GM21825 (cell line): ENCODE measurements at regions not wholly inside any gene's neighbourhood (a gene's known extent, or its start where the extent isn't known, plus 50 kb on each side); places are given as distances from the start of the nearest gene placed in this dataset.
"Not testable (repeated sequence)": the region's sequence is repeated elsewhere in the genome, so short reads cannot be mapped to it uniquely, and the experiment has no call there.

ENCODE experiments used
- ATAC-seq: cut with Tn5 transposase; IDR thresholded peaks from one replicate; pipeline ENCODE4 v1.9.1; 2021; ENCODE audit warnings: mild to moderate bottlenecking, moderate library complexity; ENCODE audit not compliant: unreplicated experiment

DNA sequence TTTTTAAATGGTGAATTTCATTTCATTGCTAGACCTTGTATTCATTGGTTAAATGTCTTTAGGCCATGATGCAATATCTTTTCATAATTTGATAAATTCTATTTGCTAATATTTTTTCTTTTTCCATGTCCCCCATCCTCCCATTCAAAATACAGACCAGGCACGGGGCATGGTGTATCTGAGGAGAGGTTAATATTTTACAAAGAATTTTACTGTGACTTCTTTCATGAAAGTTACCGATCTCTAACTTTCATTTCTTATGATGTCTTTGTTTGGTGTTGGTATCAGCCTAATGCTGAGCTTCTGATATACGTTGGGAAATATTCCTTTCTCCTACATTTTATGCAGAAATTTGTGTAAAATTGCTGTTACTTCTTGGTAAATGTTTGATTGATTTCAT, 216.7 kb upstream of the IGFBP3 start:
- ATAC-seq: no peak

DNA sequence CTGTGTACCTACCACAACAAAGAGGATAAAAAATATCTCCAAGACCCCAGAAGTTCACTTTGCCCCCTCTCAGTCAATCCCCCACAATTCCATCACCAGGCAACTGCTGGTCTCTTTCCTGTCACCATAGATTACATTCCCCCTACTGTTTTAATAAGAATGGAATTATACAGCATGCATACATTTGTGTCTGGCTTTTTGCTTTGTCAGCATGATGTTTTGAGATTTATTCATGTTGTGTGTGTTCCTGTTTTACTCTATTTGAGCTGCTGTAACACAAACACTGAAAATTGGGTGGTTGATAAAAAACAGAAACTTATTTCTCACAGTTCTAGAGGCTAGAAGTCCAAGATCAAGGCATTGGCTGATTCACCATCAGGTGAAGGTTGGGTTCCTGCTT, 214.5 kb upstream of the IGFBP3 start:
- no peak for ATAC-seq

GRCh38 chr7:46134795-46135194, 213.7 kb upstream of the IGFBP3 start:
- no peak for ATAC-seq

- ATAC-seq: no peak
Measured at GRCh38 chr7:46134385-46134784, 213.3 kb upstream of the IGFBP3 start.

DNA sequence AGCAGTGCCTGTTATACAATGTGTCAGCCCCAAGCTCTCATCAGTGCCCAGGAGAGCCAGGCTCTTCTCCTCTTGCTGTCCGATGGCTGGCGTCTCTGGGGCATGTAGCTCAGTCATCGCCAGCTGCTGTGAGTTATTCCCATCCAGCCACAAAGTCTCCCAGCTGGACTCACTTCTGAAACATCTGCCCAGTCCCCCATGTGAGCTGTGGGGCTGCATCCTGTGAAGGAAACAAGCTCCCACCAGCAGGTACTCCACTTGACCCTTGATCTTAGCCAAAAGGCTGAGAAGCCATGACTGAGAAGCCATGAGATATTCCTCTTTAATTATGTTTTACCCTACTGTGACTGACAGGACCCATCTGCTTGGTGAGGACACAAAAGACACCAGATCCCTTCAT, 212.7 kb upstream of the IGFBP3 start:
- no peak for ATAC-seq

GRCh38 chr7:46133072-46133471, 212.0 kb upstream of the IGFBP3 start:
- no peak for ATAC-seq

GRCh38 chr7:46131916-46132795, 211.1 kb upstream of the IGFBP3 start:
- ATAC-seq: no peak

DNA sequence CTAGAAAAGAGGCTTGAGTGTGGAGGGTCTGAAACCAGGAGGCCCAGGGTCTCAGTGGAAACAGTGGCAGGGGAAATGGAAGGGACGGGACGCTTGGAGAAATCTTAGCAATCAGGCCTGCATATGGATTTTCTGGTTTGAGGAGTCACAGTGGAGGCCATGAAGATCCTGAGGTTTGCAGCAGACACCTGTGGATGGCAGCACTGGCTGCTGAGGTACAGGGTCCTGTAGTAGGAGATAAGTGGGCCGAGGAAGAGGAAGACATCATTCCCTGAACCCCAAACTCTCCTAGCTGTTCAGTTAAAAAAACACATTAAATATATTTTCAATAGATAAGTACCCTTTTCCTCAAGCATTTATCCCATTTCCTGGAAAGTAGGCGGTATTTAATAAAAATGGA, 208.8 kb upstream of the IGFBP3 start:
- no peak for ATAC-seq

GRCh38 chr7:46127814-46128213, 206.7 kb upstream of the IGFBP3 start:
- ATAC-seq: no peak

GRCh38 chr7:46126675-46127300, 205.7 kb upstream of the IGFBP3 start:
- ATAC-seq: no peak

DNA sequence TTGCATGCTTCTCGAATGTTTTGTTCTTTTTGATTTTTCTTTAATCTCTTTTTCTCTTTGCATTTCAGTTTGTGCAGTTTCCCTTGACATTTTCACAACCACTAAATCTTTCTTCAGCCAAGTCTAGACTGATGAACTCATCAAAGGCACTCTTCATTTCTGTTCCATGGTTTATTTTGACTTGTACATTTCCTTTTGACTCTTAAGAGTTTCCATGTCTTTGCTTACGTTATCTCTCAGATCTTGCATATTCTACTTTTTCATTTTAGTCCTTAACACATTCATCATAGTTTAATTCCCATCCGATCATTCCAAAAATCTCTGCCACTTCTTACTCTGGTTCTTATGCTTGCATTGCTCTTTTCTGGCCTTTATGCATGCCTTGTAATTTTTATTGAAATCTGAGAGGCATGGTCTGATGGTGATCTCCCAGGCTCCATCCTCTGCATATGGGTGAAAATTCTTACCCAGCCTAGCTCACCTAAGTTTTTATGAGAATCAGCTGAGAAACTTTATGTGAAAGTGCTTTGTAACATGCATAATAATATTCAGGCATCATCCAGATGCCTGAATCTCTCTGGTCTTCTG, 202.8 kb upstream of the IGFBP3 start:
- no peak for ATAC-seq

DNA sequence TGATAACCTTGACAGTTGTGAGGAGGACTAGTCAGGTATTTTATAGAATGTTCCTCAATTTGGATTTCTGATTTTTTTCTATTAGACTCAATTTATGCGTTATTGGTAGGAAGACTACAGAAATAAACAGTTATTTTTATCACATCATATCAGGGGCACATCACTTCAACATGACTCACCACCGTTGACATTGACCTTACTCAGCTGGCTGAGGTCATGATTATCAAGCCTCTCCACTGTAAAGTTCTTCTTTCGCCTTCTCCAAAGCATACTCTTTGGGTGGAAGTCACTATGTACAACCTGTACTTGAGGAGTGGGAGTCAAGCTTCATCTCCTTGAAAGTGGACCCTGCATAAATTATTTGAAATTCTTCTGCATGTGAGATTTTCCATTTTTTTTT, 194.3 kb upstream of the IGFBP3 start:
- ATAC-seq: no peak

DNA sequence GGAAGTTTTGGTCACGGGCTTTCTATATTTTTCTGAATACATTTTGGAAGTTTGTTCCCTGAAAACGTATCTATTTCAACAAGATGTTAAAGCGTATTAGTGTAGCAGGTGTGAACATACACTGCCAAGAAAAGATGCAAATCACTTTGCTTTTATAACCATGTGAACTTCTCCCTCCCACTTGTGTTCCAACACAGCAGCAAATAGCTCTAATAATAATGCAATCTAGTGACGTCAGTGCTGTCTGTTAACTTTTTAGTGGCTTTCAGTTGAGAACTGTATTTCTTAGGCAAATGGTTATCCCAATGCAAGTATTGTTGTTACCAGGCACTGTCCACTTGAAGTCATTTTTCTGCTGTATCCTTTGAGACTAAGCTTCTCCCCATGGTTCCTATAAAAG, 188.4 kb upstream of the IGFBP3 start:
- ATAC-seq: no peak

GRCh38 chr7:46108272-46108671, 187.2 kb upstream of the IGFBP3 start:
- no peak for ATAC-seq

- no peak for ATAC-seq
Measured at GRCh38 chr7:46107610-46108217, 186.6 kb upstream of the IGFBP3 start.

DNA sequence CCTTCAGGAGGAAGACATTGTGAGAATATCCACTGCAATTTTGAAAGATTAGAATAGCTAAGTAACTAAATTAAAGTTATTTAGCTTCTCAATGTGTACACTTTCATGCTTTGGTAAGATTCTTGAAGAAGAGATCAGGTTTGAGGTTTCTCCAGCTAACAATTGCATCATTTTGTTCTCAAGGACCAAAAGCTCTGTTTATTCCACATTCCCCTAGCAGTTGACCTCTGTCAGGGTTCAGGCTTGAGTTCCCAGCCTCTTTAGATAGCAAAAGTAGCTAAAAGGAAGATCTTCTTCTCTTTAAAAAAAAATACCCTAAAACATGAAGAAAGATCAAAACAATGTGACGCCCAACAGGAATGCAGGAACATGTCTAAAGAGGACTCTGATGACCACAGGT, 179.4 kb upstream of the IGFBP3 start:
- no peak for ATAC-seq

- ATAC-seq: no peak
Measured at GRCh38 chr7:46099076-46099475, 178.0 kb upstream of the IGFBP3 start.

GRCh38 chr7:46091071-46091470, 170.0 kb upstream of the IGFBP3 start:
- ATAC-seq: no peak

DNA sequence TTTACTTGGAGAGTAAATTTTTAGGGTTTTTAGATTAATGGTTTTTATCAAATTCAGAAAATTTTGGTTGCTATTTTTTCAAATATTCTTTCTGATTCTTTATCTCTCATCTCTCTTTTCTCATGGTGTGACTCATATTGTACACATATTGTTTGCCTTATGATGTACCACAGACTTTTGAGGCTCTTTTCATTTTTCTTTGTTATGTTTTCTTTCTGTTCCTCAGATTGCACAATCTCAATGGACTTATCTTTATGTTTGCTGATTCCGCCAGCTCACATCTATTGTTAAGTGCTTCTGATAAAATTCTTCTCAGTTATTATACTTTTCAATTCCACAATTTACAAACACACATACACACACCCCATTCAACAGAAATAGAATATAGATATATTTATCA, 168.2 kb upstream of the IGFBP3 start:
- no peak for ATAC-seq

- not testable (repeated sequence) for ATAC-seq
Measured at GRCh38 chr7:46088486-46088885, 167.4 kb upstream of the IGFBP3 start.

- ATAC-seq: no peak
Measured at GRCh38 chr7:46080595-46081159, 159.6 kb upstream of the IGFBP3 start.
